ENCODE measurements at regions not wholly inside any gene's neighbourhood (a gene's known extent, or its start where the extent isn't known, plus 50 kb on each side); places are given as distances from the start of the nearest gene placed in this dataset.

DNA sequence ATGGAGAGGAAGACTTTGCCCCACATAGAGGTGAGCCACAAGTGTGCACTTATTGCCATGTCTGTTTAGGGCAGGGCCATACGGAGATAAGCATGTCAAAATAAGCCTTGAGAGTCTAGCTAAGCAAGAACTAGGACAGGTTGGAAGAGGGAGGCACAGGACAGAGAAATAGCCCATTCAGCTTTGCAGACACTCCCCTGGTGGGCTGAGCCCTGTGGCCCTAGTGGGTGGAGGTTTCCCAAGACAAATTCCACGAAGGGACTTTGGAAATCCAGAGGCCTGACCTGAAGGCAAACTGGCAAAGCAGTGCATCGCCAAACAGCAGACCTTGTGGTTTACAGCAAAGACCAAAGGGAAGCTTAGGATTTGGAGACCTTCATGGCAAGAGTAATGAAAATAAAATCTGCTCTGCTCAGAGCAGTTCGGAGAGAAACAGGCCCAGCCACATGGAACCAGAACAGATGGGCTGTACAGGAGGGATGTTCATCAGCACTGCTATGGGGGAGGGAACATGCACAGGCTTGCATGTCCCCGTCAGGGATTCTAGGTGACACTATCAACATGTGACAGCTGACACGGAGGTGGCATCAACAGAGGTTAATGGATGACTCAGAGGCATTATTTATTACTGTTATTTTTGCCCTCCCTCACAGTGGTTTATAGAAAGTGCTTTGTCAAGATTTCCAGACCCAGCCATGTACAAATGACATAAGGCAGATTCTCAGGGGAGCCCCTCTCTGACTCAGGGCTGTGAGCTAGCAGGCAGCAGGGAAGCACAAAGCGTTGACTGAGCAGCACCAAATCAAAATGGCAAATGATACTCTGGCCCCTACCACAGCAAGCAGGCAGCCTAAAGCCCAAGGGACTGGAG is 90.1 kb upstream of the IRF2BP2 start:
- TF ChIP-seq, protein P1, sequence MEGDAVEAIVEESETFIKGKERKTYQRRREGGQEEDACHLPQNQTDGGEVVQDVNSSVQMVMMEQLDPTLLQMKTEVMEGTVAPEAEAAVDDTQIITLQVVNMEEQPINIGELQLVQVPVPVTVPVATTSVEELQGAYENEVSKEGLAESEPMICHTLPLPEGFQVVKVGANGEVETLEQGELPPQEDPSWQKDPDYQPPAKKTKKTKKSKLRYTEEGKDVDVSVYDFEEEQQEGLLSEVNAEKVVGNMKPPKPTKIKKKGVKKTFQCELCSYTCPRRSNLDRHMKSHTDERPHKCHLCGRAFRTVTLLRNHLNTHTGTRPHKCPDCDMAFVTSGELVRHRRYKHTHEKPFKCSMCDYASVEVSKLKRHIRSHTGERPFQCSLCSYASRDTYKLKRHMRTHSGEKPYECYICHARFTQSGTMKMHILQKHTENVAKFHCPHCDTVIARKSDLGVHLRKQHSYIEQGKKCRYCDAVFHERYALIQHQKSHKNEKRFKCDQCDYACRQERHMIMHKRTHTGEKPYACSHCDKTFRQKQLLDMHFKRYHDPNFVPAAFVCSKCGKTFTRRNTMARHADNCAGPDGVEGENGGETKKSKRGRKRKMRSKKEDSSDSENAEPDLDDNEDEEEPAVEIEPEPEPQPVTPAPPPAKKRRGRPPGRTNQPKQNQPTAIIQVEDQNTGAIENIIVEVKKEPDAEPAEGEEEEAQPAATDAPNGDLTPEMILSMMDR (IDR thresholded peaks at IDR 0.05; ENCODE audit: insufficient read depth, low read depth, low read length) = no peak
- POLR2A ChIA-PET = interaction anchor here (0.5 kb wide), 1 partner anchor 82 kb away, joined by 7 read pairs; no protein-coding TSS in a partner anchor

GRCh38 chr1:234698686-234699085 is 88.7 kb upstream of the IRF2BP2 start:
- Histone ChIP-seq H3K27me3 (ENCODE audit: control insufficient read depth, insufficient read depth, low read length) (no peaks in the 10 kb centered on the region), H3K4me3 (ENCODE audit: low read depth, low read length) (no peak overlapping the region), H3K36me3 (ENCODE audit: control insufficient read depth, insufficient read depth, low read length) (no peaks in the 10 kb centered on the region)
- TF ChIP-seq, protein P1 (IDR thresholded peaks at IDR 0.05; ENCODE audit: insufficient read depth, low read depth, low read length) = no peak
- ChIA-PET CTCF (no interaction called here), POLR2A (no interaction called here)
- no peak for DNase-seq (ENCODE audit: low read depth)

More for the DNA sequence above, 90.1 kb upstream of the IRF2BP2 start:
- no peak overlapping the region for H3K4me3 ChIP-seq (ENCODE audit: low read depth, low read length)
- no peaks in the 10 kb centered on the region for H3K36me3 ChIP-seq (ENCODE audit: control insufficient read depth, insufficient read depth, low read length)
- CTCF ChIA-PET = interaction anchor here (0.7 to 1.0 kb wide), 2 partner anchors 9 to 248 kb away, joined by 3 to 4 read pairs; no protein-coding TSS in a partner anchor
- DNase-seq (ENCODE audit: low read depth) = peak; percentile 23
- H3K27me3 ChIP-seq (ENCODE audit: control insufficient read depth, insufficient read depth, low read length) = no peaks in the 10 kb centered on the region

GRCh38 chr1:234697741-234698140 is 87.8 kb upstream of the IRF2BP2 start:
- ChIA-PET CTCF (no interaction called here), POLR2A (no interaction called here)
- TF ChIP-seq, protein P1 (IDR thresholded peaks at IDR 0.05; ENCODE audit: insufficient read depth, low read depth, low read length) = no peak
- DNase-seq (ENCODE audit: low read depth) = no peak
- Histone ChIP-seq H3K27me3 (ENCODE audit: control insufficient read depth, insufficient read depth, low read length) (no peaks in the 10 kb centered on the region), H3K4me3 (ENCODE audit: low read depth, low read length) (no peak overlapping the region), H3K36me3 (ENCODE audit: control insufficient read depth, insufficient read depth, low read length) (no peaks in the 10 kb centered on the region)

DNA sequence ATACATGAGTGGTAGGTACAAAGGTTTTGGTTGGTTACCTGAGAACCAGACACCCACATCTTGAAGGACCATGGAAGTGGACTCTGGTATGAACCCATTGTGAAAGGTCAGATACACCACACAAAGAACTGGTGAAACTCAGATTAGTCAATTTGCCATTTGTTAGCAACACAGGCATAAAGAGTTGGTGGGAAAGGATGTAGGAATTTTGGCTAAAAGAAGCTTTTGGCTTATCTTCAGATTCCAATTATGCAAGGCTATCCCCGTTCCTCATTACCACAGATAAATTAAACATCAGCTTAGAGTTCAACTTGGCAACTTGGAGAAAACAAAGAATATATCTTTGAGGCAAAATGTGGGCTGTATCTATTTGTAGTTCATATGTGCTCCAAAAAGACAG is 87.0 kb upstream of the IRF2BP2 start:
- no peaks in the 10 kb centered on the region for H3K36me3 ChIP-seq (ENCODE audit: control insufficient read depth, insufficient read depth, low read length)
- DNase-seq (ENCODE audit: low read depth) = no peak
- POLR2A ChIA-PET = no interaction called here
- no peaks in the 10 kb centered on the region for H3K27me3 ChIP-seq (ENCODE audit: control insufficient read depth, insufficient read depth, low read length)
- TF ChIP-seq, protein P1 (IDR thresholded peaks at IDR 0.05; ENCODE audit: insufficient read depth, low read depth, low read length) = no peak
- CTCF ChIA-PET = interaction anchor here (0.8 kb wide), 1 partner anchor 387 kb away, joined by 3 read pairs; no protein-coding TSS in a partner anchor
- no peak overlapping the region for H3K4me3 ChIP-seq (ENCODE audit: low read depth, low read length)

- TF ChIP-seq, protein P1 (IDR thresholded peaks at IDR 0.05; ENCODE audit: insufficient read depth, low read depth, low read length) = no peak
- POLR2A ChIA-PET = no interaction called here
- Histone ChIP-seq H3K27me3 (ENCODE audit: control insufficient read depth, insufficient read depth, low read length) (no peaks in the 10 kb centered on the region), H3K4me3 (ENCODE audit: low read depth, low read length) (no peak overlapping the region), H3K36me3 (ENCODE audit: control insufficient read depth, insufficient read depth, low read length) (no peaks in the 10 kb centered on the region)
- no peak for DNase-seq (ENCODE audit: low read depth)
- CTCF ChIA-PET = interaction anchor here (0.8 kb wide), 1 partner anchor 387 kb away, joined by 3 read pairs; no protein-coding TSS in a partner anchor
These were observed 86.2 kb upstream of the IRF2BP2 start for GRCh38 chr1:234696148-234696576.

All from BJ (cell line).